NCI-H524 treated with DMSO at 0.1 percent for 48 hours (cell line): ENCODE measurements at regions not wholly inside any gene's neighbourhood (a gene's known extent, or its start where the extent isn't known, plus 50 kb on each side); places are given as distances from the start of the nearest gene placed in this dataset.

Experiments used
- DNase-seq: peaks from one replicate; lab custom pipeline; 2025; lab: John Stamatoyannopoulos, UW

DNA sequence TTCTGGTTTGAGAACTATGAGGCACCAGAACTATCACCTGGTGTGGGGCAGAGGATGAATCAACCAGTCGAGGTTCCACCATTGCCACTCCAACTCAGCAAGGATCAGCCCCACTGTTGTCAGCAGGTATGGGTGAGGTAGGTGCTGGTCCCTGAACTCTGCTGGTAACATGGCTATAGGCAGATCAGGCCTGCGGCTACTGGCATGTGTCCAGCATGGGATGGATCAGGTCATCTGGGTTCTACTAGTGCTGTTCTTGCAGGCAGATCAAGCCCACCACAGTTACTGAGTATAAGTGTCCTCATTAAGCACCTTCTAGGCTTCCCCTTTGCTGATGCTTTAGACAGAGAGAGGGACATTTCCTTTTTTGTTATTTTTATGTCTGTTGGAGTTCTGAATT lies 71.7 kb downstream of the GABRA6 start:
- DNase-seq, result no peak

DNA sequence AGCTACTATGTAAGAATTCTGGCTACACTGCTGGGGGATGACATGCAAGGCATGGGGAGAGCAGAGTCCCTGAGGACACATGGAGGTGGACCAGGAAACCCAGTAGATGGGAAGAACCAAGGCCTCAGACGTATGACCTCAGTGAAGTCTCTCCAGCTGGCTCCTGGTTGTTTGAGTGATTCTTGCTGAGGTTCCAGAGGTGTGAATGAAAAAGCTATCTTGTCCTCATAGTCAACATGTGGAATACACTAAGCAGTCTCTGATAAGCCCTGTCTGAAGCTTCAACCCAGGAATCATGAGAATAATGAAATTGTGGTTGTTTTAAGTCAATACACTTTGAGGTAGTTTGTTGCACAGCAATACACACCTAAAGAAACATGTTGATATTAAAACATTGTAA lies 78.0 kb downstream of the GABRA6 start:
- DNase-seq, result no peak

DNA sequence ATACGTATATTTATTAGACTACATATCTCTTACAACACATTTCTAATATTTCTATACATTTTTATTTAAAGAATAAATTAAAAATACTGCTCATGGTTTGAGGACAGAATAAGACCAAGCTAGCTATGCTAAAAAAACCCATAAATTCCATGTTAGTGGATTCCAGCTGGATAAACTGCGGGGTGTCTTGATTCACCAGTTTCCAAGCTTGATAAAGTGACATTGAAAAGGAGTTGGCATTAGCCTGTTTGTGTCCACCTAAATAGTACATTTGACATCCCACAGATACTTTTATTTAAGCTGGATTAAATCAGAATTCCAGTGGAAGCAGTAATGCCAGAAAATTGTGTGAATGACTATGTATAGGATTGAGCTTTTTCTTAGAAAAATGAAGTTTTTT lies 80.1 kb downstream of the GABRA6 start:
- DNase-seq, result no peak

DNA sequence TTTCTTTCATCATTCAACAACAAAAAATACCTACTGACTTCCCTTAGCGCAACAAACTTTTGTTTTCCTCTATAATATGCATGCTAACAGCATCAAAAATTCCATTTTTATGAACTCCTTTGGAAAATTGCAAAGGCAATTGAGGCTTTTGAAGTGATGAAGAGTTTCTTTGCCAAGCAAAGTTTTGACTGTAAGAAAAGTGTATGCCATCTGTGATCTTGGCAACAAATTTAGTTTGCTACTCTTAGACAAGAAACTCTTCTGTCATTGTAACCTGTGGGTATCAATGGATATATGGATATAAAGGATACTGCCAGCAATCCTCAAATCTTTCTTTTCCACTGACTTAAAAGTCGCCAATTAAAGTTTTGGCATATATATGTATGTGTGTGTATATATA lies 72.0 kb upstream of the GABRA1 start:
- no peak for DNase-seq

DNA sequence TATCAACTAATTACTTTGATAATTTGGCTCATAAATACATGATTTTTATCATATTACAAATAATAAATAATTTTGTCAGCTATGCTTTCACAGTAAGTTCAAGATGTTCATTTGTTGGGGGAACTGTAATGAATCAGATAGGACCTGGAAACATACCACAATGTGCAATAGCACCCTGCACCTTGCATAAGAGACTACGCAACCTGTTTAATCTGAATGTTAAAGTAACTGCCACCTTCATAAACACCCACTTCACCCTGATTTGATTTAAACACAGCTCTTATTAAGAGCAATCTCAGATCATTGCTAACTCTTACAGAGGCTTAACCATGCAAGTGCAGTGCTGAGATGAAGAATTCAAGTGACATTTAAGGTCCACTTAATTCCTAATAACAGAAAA lies 69.1 kb upstream of the GABRA1 start:
- peak; percentile 70 for DNase-seq

DNA sequence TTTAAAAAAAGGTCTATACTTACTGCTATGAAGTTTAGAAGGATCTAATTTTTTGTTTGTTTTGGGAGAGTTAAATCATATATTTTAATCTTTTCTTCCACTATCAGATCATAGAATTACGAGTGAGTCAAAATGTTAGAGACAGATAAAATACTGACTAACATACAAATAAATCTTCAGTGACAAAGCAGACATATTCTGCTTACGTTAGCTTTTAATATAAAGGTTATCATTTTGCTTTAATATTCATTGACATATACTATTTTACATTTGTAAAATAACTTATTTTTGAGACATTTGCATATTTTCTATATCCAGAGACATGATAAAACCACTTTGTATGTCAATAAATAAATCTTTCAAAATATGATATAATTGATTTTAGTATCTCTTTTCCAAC lies 64.6 kb upstream of the GABRA1 start:
- DNase-seq, result no peak

DNA sequence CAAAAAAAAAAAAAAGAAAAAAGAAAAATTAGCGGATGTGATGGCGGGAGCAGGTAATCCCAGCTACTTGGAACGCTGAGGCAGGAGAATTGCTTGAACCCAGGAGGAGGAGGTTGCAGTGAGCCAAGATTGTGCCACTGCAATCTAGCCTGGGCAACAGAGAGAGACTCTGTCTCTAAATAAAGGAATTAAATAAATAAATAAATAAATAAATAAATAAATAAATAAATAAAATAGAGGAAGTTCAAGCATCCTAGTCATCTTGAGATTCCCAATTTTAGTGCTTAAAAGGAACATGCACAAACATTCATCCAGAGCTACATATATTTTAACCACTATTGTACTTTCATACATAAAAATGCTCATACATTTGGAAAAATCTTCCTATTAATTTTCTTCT lies 61.2 kb upstream of the GABRA1 start:
- no peak for DNase-seq

DNA sequence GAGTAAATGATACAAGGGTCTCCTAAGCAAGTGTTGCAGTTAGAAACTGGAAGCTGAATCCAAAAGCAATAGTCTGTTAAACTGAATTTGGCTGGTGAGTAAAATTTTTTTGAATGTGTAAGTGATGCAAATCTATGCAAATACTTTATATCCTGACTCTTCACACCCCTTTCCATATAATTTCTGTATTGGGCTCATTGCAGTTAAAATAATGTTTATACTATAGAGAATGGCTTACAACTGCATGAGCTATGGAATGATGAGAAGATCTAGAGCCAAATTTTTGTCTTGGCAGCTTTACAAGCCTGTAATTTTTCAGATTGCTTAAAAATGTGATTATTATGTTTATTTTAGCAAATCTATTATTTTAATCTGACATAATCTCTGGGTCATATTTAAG lies 57.0 kb upstream of the GABRA1 start:
- no peak for DNase-seq
